H9 (cell line): ENCODE measurements at regions not wholly inside any gene's neighbourhood (a gene's known extent, or its start where the extent isn't known, plus 50 kb on each side); places are given as distances from the start of the nearest gene placed in this dataset.

Source experiments
- DNase-seq: peaks from one replicate; pipeline ENCODE4 v3.0.0-alpha.2; 2017
- H2AFZ ChIP-seq: one replicate; pipeline ENCODE4 v1.6.1; 2013; ENCODE audit warnings: mild to moderate bottlenecking, low read length, control low read depth, moderate library complexity
- H2AK5ac ChIP-seq: 2 replicates; pipeline ENCODE4 v1.6.1; 2013; ENCODE audit warnings: low read length, control low read depth, mixed read lengths; ENCODE audit not compliant: insufficient read length
- H2BK120ac ChIP-seq: one replicate; pipeline ENCODE4 v1.6.1; 2013; ENCODE audit warnings: low read depth, mild to moderate bottlenecking, low read length, control low read depth, inconsistent platforms; ENCODE audit not compliant: poor library complexity, severe bottlenecking
- H2BK12ac ChIP-seq: 2 replicates; pipeline ENCODE4 v1.6.1; 2013; ENCODE audit warnings: low read length, control low read depth, mixed read lengths, low read depth; ENCODE audit not compliant: insufficient read length
- H2BK15ac ChIP-seq: 2 replicates; pipeline ENCODE4 v1.6.1; 2013; ENCODE audit warnings: low read depth, low read length, control low read depth
- H2BK20ac ChIP-seq: one replicate; pipeline ENCODE4 v1.6.1; 2013; ENCODE audit warnings: low read depth, mild to moderate bottlenecking, low read length, control low read depth, inconsistent platforms; ENCODE audit not compliant: poor library complexity, severe bottlenecking
- H2BK5ac ChIP-seq: 2 replicates; pipeline ENCODE4 v1.6.1; 2013; ENCODE audit warnings: low read length, control low read depth, mixed read lengths; ENCODE audit not compliant: insufficient read length
- H3K14ac ChIP-seq: 2 replicates; pipeline ENCODE4 v1.6.1; 2013; ENCODE audit warnings: low read length, control low read depth; ENCODE audit not compliant: insufficient read depth
- H3K18ac ChIP-seq: 2 replicates; pipeline ENCODE4 v1.6.1; 2013; ENCODE audit warnings: low read depth, mild to moderate bottlenecking, mixed read lengths, low read length, control low read depth; ENCODE audit not compliant: insufficient read length
- H3K23ac ChIP-seq: 2 replicates; pipeline ENCODE4 v1.6.1; 2013; ENCODE audit warnings: low read length, control low read depth, mixed read lengths, low read depth; ENCODE audit not compliant: insufficient read length
- H3K23me2 ChIP-seq: 2 replicates; pipeline ENCODE4 v1.6.1; 2013; ENCODE audit warnings: low read depth, mild to moderate bottlenecking, mixed read lengths, low read length, control low read depth; ENCODE audit not compliant: insufficient read length, poor library complexity, severe bottlenecking
- H3K27ac ChIP-seq: 2 replicates; pipeline ENCODE4 v1.5.1; 2013; ENCODE audit warnings: low read length, control low read depth, mixed read lengths, low read depth; ENCODE audit not compliant: insufficient read length
- H3K27me3 ChIP-seq: 2 replicates; pipeline ENCODE4 v1.6.1; 2013; ENCODE audit warnings: low read length, control low read depth, inconsistent platforms; ENCODE audit not compliant: insufficient read depth
- H3K4ac ChIP-seq: 2 replicates; pipeline ENCODE4 v1.6.1; 2013; ENCODE audit warnings: low read depth, mild to moderate bottlenecking, control low read depth, inconsistent platforms, low read length, moderate library complexity
- H3K4me1 ChIP-seq: 2 replicates; pipeline ENCODE4 v1.6.1; 2013; ENCODE audit warnings: low read length, control low read depth, inconsistent platforms; ENCODE audit not compliant: insufficient read depth
- H3K4me2 ChIP-seq: 2 replicates; pipeline ENCODE4 v1.6.1; 2013; ENCODE audit warnings: low read length, control low read depth, mixed read lengths; ENCODE audit not compliant: insufficient read length, insufficient read depth
- H3K56ac ChIP-seq: 2 replicates; pipeline ENCODE4 v1.6.1; 2013; ENCODE audit warnings: low read depth, mild to moderate bottlenecking, mixed read lengths, low read length, control low read depth; ENCODE audit not compliant: insufficient read length
- H3K79me1 ChIP-seq: 2 replicates; pipeline ENCODE4 v1.6.1; 2013; ENCODE audit warnings: low read depth, mild to moderate bottlenecking, moderate library complexity, low read length, control low read depth, inconsistent platforms; ENCODE audit not compliant: insufficient read depth, poor library complexity, severe bottlenecking
- H3K79me2 ChIP-seq: 2 replicates; pipeline ENCODE4 v1.6.1; 2013; ENCODE audit warnings: low read length, control low read depth, inconsistent platforms; ENCODE audit not compliant: insufficient read depth
- H3K9ac ChIP-seq: 2 replicates; pipeline ENCODE4 v1.6.1; 2013; ENCODE audit warnings: low read length, control low read depth, mixed read lengths; ENCODE audit not compliant: insufficient read length; ENCODE audit errors: extremely low read depth
- H3K9me3 ChIP-seq: one replicate; pipeline ENCODE4 v1.6.1; 2013; ENCODE audit warnings: low read depth, low read length, inconsistent platforms; ENCODE audit not compliant: control insufficient read depth
- H3T11ph ChIP-seq: one replicate; pipeline ENCODE4 v1.6.1; 2013; ENCODE audit warnings: mild to moderate bottlenecking, low read length, control low read depth, inconsistent platforms
- H4K20me1 ChIP-seq: one replicate; pipeline ENCODE4 v1.6.1; 2013; ENCODE audit not compliant: control insufficient read depth, insufficient read length, insufficient read depth
- H4K5ac ChIP-seq: 2 replicates; pipeline ENCODE4 v1.6.1; 2013; ENCODE audit warnings: low read depth, mild to moderate bottlenecking, mixed read lengths, low read length, control low read depth; ENCODE audit not compliant: insufficient read length
- H4K8ac ChIP-seq: replicated peaks from 2 replicates; pipeline ENCODE4 v1.6.1; 2013; ENCODE audit warnings: low read length, control low read depth, mixed read lengths, low read depth; ENCODE audit not compliant: insufficient read length
- H4K91ac ChIP-seq: 2 replicates; pipeline ENCODE4 v1.6.1; 2013; ENCODE audit warnings: low read depth, mild to moderate bottlenecking, moderate library complexity, mixed read lengths, low read length, control low read depth; ENCODE audit not compliant: insufficient read length
- H3K27ac Mint-ChIP-seq, 3 experiments: 2 replicates in 2 of 3; 3 replicates in 1 of 3; pipeline ENCODE4 v1.8.0; 2020 to 2021; ENCODE audit warnings: mixed read lengths in 3 of 3, mild to moderate bottlenecking in 1 of 3, moderate library complexity in 1 of 3
- H3K27me3 Mint-ChIP-seq: 2 replicates; pipeline ENCODE4 v1.8.0; 2021; ENCODE audit warnings: low read depth, mild to moderate bottlenecking, moderate library complexity, mixed read lengths
- H3K36me3 Mint-ChIP-seq, 3 experiments: 2 replicates in 2 of 3; 3 replicates in 1 of 3; pipeline ENCODE4 v1.8.0; 2020 to 2021; ENCODE audit warnings: low read depth in 3 of 3, mixed read lengths in 3 of 3; ENCODE audit not compliant: insufficient read depth in 1 of 3
- H3K4me1 Mint-ChIP-seq, 2 experiments: 2 replicates each; pipeline ENCODE4 v1.8.0; 2020; ENCODE audit warnings: mixed read lengths in 2 of 2
- H3K4me3 Mint-ChIP-seq, 2 experiments: 2 replicates in 1 of 2; 3 replicates in 1 of 2; pipeline ENCODE4 v1.8.0; 2020 to 2021; ENCODE audit warnings: mild to moderate bottlenecking in 2 of 2, mixed read lengths in 2 of 2, moderate library complexity in 1 of 2
- H3K9me3 Mint-ChIP-seq, 2 experiments: 2 replicates in 1 of 2; 3 replicates in 1 of 2; pipeline ENCODE4 v1.8.0; 2020; ENCODE audit warnings: mild to moderate bottlenecking in 2 of 2, mixed read lengths in 2 of 2, moderate library complexity in 1 of 2
- WGBS: extraction: QIAGEN DNeasy Blood & Tissue Kit; methylation state at CpG from one replicate; pipeline ENCODE4 v1.1.7; 2013; ENCODE audit warnings: missing lambda C conversion rate, low lambda C conversion rate, mixed read lengths; ENCODE audit not compliant: insufficient read length; ENCODE audit errors: extremely low coverage; 5-methylcytosine and 5-hydroxymethylcytosine counted together
- TF ChIP-seq, protein P1 (sequence below): fragments of 200-600 bp; sonication (generic); conservative IDR thresholded peaks from 3 replicates; pipeline ENCODE4 v1.8.0; 2021; ENCODE audit warnings: antibody characterized with exemption, mild to moderate bottlenecking

DNA sequence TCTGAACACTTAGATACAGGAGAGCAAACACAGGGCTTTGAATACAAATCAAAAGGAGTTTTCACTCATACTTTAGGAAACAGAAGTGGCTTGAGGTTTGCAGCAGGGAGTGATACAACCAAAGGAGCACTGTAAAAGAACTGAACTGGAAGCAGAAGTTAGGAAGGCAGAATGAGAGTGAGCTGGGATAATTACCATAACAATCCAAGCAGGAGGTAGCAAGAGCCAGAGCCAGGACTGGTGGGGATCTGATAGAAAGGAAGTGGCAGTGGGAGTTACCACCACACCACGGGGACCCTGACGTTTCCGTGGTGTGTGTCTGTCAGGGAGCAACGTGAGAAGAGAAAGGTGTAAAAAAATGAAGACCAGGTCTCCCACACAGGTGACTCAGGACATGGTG is 81.3 kb upstream of the EPB41L3 start:
- WGBS = no CpG with 5 or more reads among the region's 4 CpGs
- Histone ChIP-seq H2BK12ac (no peak overlapping the region), H3K23ac (no peak overlapping the region)

More for the DNA sequence above, 81.3 kb upstream of the EPB41L3 start:
- Histone ChIP-seq H3K79me1 (no peaks in the 10 kb centered on the region), H2BK5ac (no peak overlapping the region), H2BK15ac (no peak overlapping the region), H3K9me3 (no peaks in the 10 kb centered on the region), H2BK120ac (no peak overlapping the region), H3K4me1 (peaks cover 7% of the 10 kb centered on the region; the same call in 1 of the 2 replicates), H3K14ac (no peak overlapping the region), H3K4ac (no peak overlapping the region), H3K18ac (no peak overlapping the region), H3K27ac (no peak overlapping the region), H3K9ac (no peak overlapping the region), H3K56ac (no peak overlapping the region), H3T11ph (no peak overlapping the region), H2AK5ac (no peak overlapping the region), H3K4me2 (peak overlapping the region; percentile 44), H3K79me2 (no peaks in the 10 kb centered on the region), H4K8ac (no peak overlapping the region), H2AFZ (no peak overlapping the region), H2BK20ac (no peak overlapping the region), H3K27me3 (peaks cover 25% of the 10 kb centered on the region; the same call in 1 of the 2 replicates), H4K5ac (no peak overlapping the region), H4K20me1 (no peaks in the 10 kb centered on the region), H4K91ac (no peak overlapping the region), H3K23me2 (peaks cover 23% of the 10 kb centered on the region)
- TF ChIP-seq, protein P1, sequence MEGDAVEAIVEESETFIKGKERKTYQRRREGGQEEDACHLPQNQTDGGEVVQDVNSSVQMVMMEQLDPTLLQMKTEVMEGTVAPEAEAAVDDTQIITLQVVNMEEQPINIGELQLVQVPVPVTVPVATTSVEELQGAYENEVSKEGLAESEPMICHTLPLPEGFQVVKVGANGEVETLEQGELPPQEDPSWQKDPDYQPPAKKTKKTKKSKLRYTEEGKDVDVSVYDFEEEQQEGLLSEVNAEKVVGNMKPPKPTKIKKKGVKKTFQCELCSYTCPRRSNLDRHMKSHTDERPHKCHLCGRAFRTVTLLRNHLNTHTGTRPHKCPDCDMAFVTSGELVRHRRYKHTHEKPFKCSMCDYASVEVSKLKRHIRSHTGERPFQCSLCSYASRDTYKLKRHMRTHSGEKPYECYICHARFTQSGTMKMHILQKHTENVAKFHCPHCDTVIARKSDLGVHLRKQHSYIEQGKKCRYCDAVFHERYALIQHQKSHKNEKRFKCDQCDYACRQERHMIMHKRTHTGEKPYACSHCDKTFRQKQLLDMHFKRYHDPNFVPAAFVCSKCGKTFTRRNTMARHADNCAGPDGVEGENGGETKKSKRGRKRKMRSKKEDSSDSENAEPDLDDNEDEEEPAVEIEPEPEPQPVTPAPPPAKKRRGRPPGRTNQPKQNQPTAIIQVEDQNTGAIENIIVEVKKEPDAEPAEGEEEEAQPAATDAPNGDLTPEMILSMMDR = no peak
- Mint-ChIP-seq H3K4me1 (peaks cover 6 to 9% of the 10 kb centered on the region in 2 experiments), H3K4me3 (no peak overlapping the region), H3K36me3 (no peaks in the 10 kb centered on the region), H3K9me3 (no peaks in the 10 kb centered on the region), H3K27me3 (peaks cover 20% of the 10 kb centered on the region), H3K27ac (no peak overlapping the region)
- DNase-seq = peak; percentile 48
